GM18867 (cell line): ENCODE measurements at regions not wholly inside any gene's neighbourhood (a gene's known extent, or its start where the extent isn't known, plus 50 kb on each side); places are given as distances from the start of the nearest gene placed in this dataset.

Experiments
- ATAC-seq: cut with Tn5 transposase; IDR thresholded peaks from one replicate; pipeline ENCODE4 v1.9.1; 2021; ENCODE audit warnings: mild to moderate bottlenecking, moderate library complexity; ENCODE audit not compliant: unreplicated experiment

GRCh38 chr9:109830545-109830944, 50.5 kb downstream of the PALM2AKAP2 start:
- no peak for ATAC-seq

- ATAC-seq, result no peak
These were observed 52.1 kb downstream of the PALM2AKAP2 start for GRCh38 chr9:109831998-109832658.

- no peak for ATAC-seq
These were observed 54.9 kb downstream of the PALM2AKAP2 start for GRCh38 chr9:109834855-109835254.

- ATAC-seq, result no peak
These were observed 63.6 kb downstream of the PALM2AKAP2 start for GRCh38 chr9:109843641-109844040.

GRCh38 chr9:109845226-109845625, 65.2 kb downstream of the PALM2AKAP2 start:
- no peak for ATAC-seq

- ATAC-seq, result no peak
These were observed 66.8 kb downstream of the PALM2AKAP2 start for GRCh38 chr9:109846776-109847175.

GRCh38 chr9:109852556-109852955, 72.6 kb downstream of the PALM2AKAP2 start:
- ATAC-seq, result no peak

- no peak for ATAC-seq
These were observed 75.5 kb downstream of the PALM2AKAP2 start for GRCh38 chr9:109855540-109855939.

- ATAC-seq, result no peak
These were observed 76.8 kb downstream of the PALM2AKAP2 start for GRCh38 chr9:109856785-109857184.

- no peak for ATAC-seq
These were observed 77.3 kb downstream of the PALM2AKAP2 start for GRCh38 chr9:109857336-109857735.

- no peak for ATAC-seq
These were observed 79.4 kb downstream of the PALM2AKAP2 start for GRCh38 chr9:109859447-109859846.

GRCh38 chr9:109860521-109860920, 80.5 kb downstream of the PALM2AKAP2 start:
- no peak for ATAC-seq

GRCh38 chr9:109861499-109861898, 81.5 kb downstream of the PALM2AKAP2 start:
- ATAC-seq, result no peak

- ATAC-seq, result no peak
These were observed 81.9 kb downstream of the PALM2AKAP2 start for GRCh38 chr9:109861918-109862317.

GRCh38 chr9:109862452-109862851, 82.5 kb downstream of the PALM2AKAP2 start:
- ATAC-seq, result no peak

- ATAC-seq, result no peak
These were observed 84.0 kb downstream of the PALM2AKAP2 start for GRCh38 chr9:109863961-109864360.

GRCh38 chr9:109865521-109865920, 85.5 kb downstream of the PALM2AKAP2 start:
- ATAC-seq, result no peak

GRCh38 chr9:109868207-109868606, 88.2 kb downstream of the PALM2AKAP2 start:
- no peak for ATAC-seq

GRCh38 chr9:109868722-109869121, 88.7 kb downstream of the PALM2AKAP2 start:
- no peak for ATAC-seq

GRCh38 chr9:109870365-109870764, 90.4 kb downstream of the PALM2AKAP2 start:
- ATAC-seq, result no peak

GRCh38 chr9:109872901-109873300, 92.9 kb downstream of the PALM2AKAP2 start:
- ATAC-seq, result no peak

GRCh38 chr9:109875495-109876129, 95.6 kb downstream of the PALM2AKAP2 start:
- ATAC-seq, result no peak
